ENCODE measurements at regions not wholly inside any gene's neighbourhood (a gene's known extent, or its start where the extent isn't known, plus 50 kb on each side); places are given as distances from the start of the nearest gene placed in this dataset.

- Histone ChIP-seq H3K36me3 (replicated peaks in 1 of 2; ENCODE audit: control insufficient read depth in 1 of 2, insufficient read depth in 2 of 2, low read length in 2 of 2) (no peaks in the 10 kb centered on the region), H4K20me1 (ENCODE audit: insufficient read depth, low read length) (no peaks in the 10 kb centered on the region), H3K4me3 (replicated peaks in 1 of 3; ENCODE audit: insufficient read depth in 1 of 3, low read depth in 2 of 3, low read length in 3 of 3) (no peak overlapping the region), H3K27ac (ENCODE audit: extremely low read length, insufficient read depth, low read length) (no peak overlapping the region), H3K9ac (ENCODE audit: insufficient read depth, low read depth, low read length) (no peak overlapping the region), H3K9me3 (ENCODE audit: low read length) (no peaks in the 10 kb centered on the region), H3K4me2 (ENCODE audit: low read depth, low read length) (no peak overlapping the region), H3K79me2 (ENCODE audit: insufficient read depth, low read length) (no peaks in the 10 kb centered on the region), H2AFZ (ENCODE audit: low read length) (no peak overlapping the region), H3K4me1 (ENCODE audit: insufficient read depth, low read length) (no peaks in the 10 kb centered on the region), H3K27me3 (ENCODE audit: control insufficient read depth in 1 of 2, insufficient read depth in 2 of 2, low read length in 2 of 2) (no peaks in the 10 kb centered on the region; a peak in 1 of 5 replicates)
- in situ Hi-C loops (cut with HindIII; ENCODE audit: extremely low pct_ligation_motif_present, low pct_unique_long_range_greater_than_20kb) (no loop called here), intact Hi-C loops (cut with micrococcal nuclease; ENCODE audit: unreplicated experiment) (no loop called here)
- ChIA-PET POLR2A (no interaction called here), CTCF (ENCODE audit: low intra/inter-chr PET ratio, low total read pairs) (no interaction called here)
- DNase-seq (ENCODE audit: low spot score) (no peak), FAIRE-seq (no peak), ATAC-seq (no peak)
- no TSS peak for BruUV-seq (replicated peaks)
- TF ChIP-seq, protein P1, sequence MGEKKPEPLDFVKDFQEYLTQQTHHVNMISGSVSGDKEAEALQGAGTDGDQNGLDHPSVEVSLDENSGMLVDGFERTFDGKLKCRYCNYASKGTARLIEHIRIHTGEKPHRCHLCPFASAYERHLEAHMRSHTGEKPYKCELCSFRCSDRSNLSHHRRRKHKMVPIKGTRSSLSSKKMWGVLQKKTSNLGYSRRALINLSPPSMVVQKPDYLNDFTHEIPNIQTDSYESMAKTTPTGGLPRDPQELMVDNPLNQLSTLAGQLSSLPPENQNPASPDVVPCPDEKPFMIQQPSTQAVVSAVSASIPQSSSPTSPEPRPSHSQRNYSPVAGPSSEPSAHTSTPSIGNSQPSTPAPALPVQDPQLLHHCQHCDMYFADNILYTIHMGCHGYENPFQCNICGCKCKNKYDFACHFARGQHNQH (CRISPR knock-in tag; IDR thresholded peaks at IDR 0.05), result no peak
- TF ChIP-seq HDAC6 (IDR thresholded peaks at IDR 0.05; ENCODE audit: low read depth, low read length), result no peak
- WGBS (ENCODE audit: low lambda C conversion rate), result 83% methylated on average over 4 of the region's 4 CpGs
Measured at GRCh38 chr9:529731-530130, 311.8 kb upstream of the DMRT1 start.

- no peak for FAIRE-seq
- H3K4me2 ChIP-seq (ENCODE audit: low read depth, low read length), result no peak overlapping the region
- in situ Hi-C loops (cut with HindIII; ENCODE audit: extremely low pct_ligation_motif_present, low pct_unique_long_range_greater_than_20kb), result no loop called here
- no peak overlapping the region for H3K4me3 ChIP-seq (replicated peaks in 1 of 3; ENCODE audit: insufficient read depth in 1 of 3, low read depth in 2 of 3, low read length in 3 of 3)
- no peaks in the 10 kb centered on the region; a peak in 1 of 5 replicates for H3K27me3 ChIP-seq (ENCODE audit: control insufficient read depth in 1 of 2, insufficient read depth in 2 of 2, low read length in 2 of 2)
- no peak overlapping the region for H3K9ac ChIP-seq (ENCODE audit: insufficient read depth, low read depth, low read length)
- no peaks in the 10 kb centered on the region for H3K4me1 ChIP-seq (ENCODE audit: insufficient read depth, low read length)
- H3K27ac ChIP-seq (ENCODE audit: extremely low read length, insufficient read depth, low read length), result no peak overlapping the region
- ChIA-PET CTCF (ENCODE audit: low intra/inter-chr PET ratio, low total read pairs) (no interaction called here), POLR2A (no interaction called here)
- H3K79me2 ChIP-seq (ENCODE audit: insufficient read depth, low read length), result no peaks in the 10 kb centered on the region
- no peak for DNase-seq (ENCODE audit: low spot score)
- no peaks in the 10 kb centered on the region for H4K20me1 ChIP-seq (ENCODE audit: insufficient read depth, low read length)
- no peak for ATAC-seq
- H2AFZ ChIP-seq (ENCODE audit: low read length), result no peak overlapping the region
- no TSS peak for BruUV-seq (replicated peaks)
- intact Hi-C loops (cut with micrococcal nuclease; ENCODE audit: unreplicated experiment), result no loop called here
- H3K9me3 ChIP-seq (ENCODE audit: low read length), result no peaks in the 10 kb centered on the region
- TF ChIP-seq RELA (CRISPR knock-in tag; IDR thresholded peaks at IDR 0.05), result no peak
- TF ChIP-seq ZNF737 (CRISPR knock-in tag; IDR thresholded peaks at IDR 0.05; ENCODE audit: borderline replicate concordance), result no peak
- no peak for TF ChIP-seq DZIP1 (CRISPR knock-in tag; IDR thresholded peaks at IDR 0.05)
- no peak for TF ChIP-seq RNF2 (conservative IDR thresholded peaks at IDR 0.05; ENCODE audit: low read depth)
- no peak for TF ChIP-seq HOXD1 (CRISPR knock-in tag; IDR thresholded peaks at IDR 0.05)
- no peak for TF ChIP-seq CTCF (CRISPR knock-in tag; IDR thresholded peaks at IDR 0.05)
- no peak for TF ChIP-seq ZNF251 (CRISPR knock-in tag; IDR thresholded peaks at IDR 0.05)
- 41% methylated on average over 3 of the region's 3 CpGs for WGBS (ENCODE audit: low lambda C conversion rate)
- no peaks in the 10 kb centered on the region for H3K36me3 ChIP-seq (replicated peaks in 1 of 2; ENCODE audit: control insufficient read depth in 1 of 2, insufficient read depth in 2 of 2, low read length in 2 of 2)
Measured at GRCh38 chr9:530681-531080, 310.8 kb upstream of the DMRT1 start.

All from HepG2 (cell line).